Epidermal melanocyte (primary cell): ENCODE measurements at regions not wholly inside any gene's neighbourhood (a gene's known extent, or its start where the extent isn't known, plus 50 kb on each side); places are given as distances from the start of the nearest gene placed in this dataset.

Experiments used
- DNase-seq: peaks from one replicate; pipeline ENCODE4 v3.0.0; 2011; ENCODE audit warnings: low spot score; ENCODE audit not compliant: insufficient read length

GRCh38 chr1:50358962-50359361, 64.3 kb downstream of the DMRTA2 start:
- DNase-seq: no peak

- DNase-seq: no peak
These were observed 66.1 kb downstream of the DMRTA2 start for GRCh38 chr1:50357186-50357585.

GRCh38 chr1:50354813-50355212, 68.4 kb downstream of the DMRTA2 start:
- no peak for DNase-seq

- no peak for DNase-seq
These were observed 70.8 kb downstream of the DMRTA2 start for GRCh38 chr1:50352428-50352827.

- DNase-seq: no peak
These were observed 72.4 kb downstream of the DMRTA2 start for GRCh38 chr1:50350868-50351267.

- DNase-seq: no peak
These were observed 72.8 kb downstream of the DMRTA2 start for GRCh38 chr1:50350421-50350820.

- DNase-seq: no peak
These were observed 74.0 kb downstream of the DMRTA2 start for GRCh38 chr1:50349242-50349565.

- DNase-seq: peak; percentile 83
These were observed 74.6 kb downstream of the DMRTA2 start for GRCh38 chr1:50348449-50349241.

GRCh38 chr1:50347933-50348332, 75.3 kb downstream of the DMRTA2 start:
- DNase-seq: no peak

GRCh38 chr1:50346621-50347020, 76.6 kb downstream of the DMRTA2 start:
- DNase-seq: no peak

GRCh38 chr1:50343323-50343722, 79.9 kb downstream of the DMRTA2 start:
- DNase-seq: no peak

GRCh38 chr1:50342525-50342924, 80.7 kb downstream of the DMRTA2 start:
- no peak for DNase-seq

- no peak for DNase-seq
These were observed 88.2 kb downstream of the DMRTA2 start for GRCh38 chr1:50335036-50335435.

GRCh38 chr1:50333595-50333974, 89.7 kb downstream of the DMRTA2 start:
- no peak for DNase-seq

GRCh38 chr1:50332941-50333594, 90.2 kb downstream of the DMRTA2 start:
- DNase-seq: no peak

- no peak for DNase-seq
These were observed 93.8 kb downstream of the DMRTA2 start for GRCh38 chr1:50329332-50329932.

- DNase-seq: no peak
These were observed 94.7 kb downstream of the DMRTA2 start for GRCh38 chr1:50328552-50328951.

GRCh38 chr1:50326026-50326425, 97.2 kb downstream of the DMRTA2 start:
- DNase-seq: no peak

- no peak for DNase-seq
These were observed 100.7 kb downstream of the DMRTA2 start for GRCh38 chr1:50322579-50322978.

- no peak for DNase-seq
These were observed 104.8 kb downstream of the DMRTA2 start for GRCh38 chr1:50318428-50318827.

- peak; percentile 46 for DNase-seq
These were observed 114.4 kb downstream of the DMRTA2 start for GRCh38 chr1:50308878-50309277.

- no peak for DNase-seq
These were observed 117.4 kb downstream of the DMRTA2 start for GRCh38 chr1:50305808-50306207.

GRCh38 chr1:50300297-50300696, 122.9 kb downstream of the DMRTA2 start:
- no peak for DNase-seq
